ENCODE measurements at regions not wholly inside any gene's neighbourhood (a gene's known extent, or its start where the extent isn't known, plus 50 kb on each side); places are given as distances from the start of the nearest gene placed in this dataset.

GRCh38 chr16:59201821-59202220 is 467.7 kb upstream of the GOT2 start:
- no peak for TF ChIP-seq CTCF (IDR thresholded peaks at IDR 0.05)
- no peak for TF ChIP-seq POLR2AphosphoS5 (IDR thresholded peaks at IDR 0.05; ENCODE audit: low read depth, low read length)

Measured in Panc1 (cell line).